ENCODE measurements at regions not wholly inside any gene's neighbourhood (a gene's known extent, or its start where the extent isn't known, plus 50 kb on each side); places are given as distances from the start of the nearest gene placed in this dataset.
A peak's percentile ranks its signal among the peaks of the same experiment; 100 is the strongest.
"Not testable (repeated sequence)": the region's sequence is repeated elsewhere in the genome, so short reads cannot be mapped to it uniquely, and the experiment has no call there.

DNA sequence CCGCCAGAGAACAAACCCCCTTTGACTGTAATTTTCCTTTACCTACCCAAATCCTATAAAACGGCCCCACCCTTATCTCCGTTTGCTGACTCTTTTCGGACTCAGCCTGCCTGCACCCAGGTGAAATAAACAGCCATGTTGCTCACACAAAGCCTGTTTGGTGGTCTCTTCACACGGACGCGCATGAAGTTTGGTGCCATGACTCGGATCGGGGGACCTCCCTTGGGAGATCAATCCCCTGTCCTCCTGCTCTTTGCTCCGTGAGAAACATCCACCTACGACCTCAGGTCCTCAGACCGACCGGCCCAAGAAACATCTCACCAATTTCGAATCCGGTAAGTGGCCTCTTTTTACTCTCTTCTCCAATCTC lies 52.1 kb upstream of the FAM124A start:
- H3K9me3 ChIP-seq (ENCODE audit: low read length); H3K4me3 ChIP-seq (ENCODE audit: low read length); H3K4me1 Mint-ChIP-seq; H3K36me3 Mint-ChIP-seq; POLR2A ChIA-PET; H3K4me3 Mint-ChIP-seq; H3K27me3 ChIP-seq (ENCODE audit: insufficient read depth, low read length, poor library complexity, severe bottlenecking); H3K36me3 ChIP-seq (ENCODE audit: insufficient read depth, low read length); H3K4me1 ChIP-seq (ENCODE audit: insufficient read depth, low read length); H3K9me3 Mint-ChIP-seq; H3K27ac Mint-ChIP-seq; DNase-seq; CTCF ChIA-PET; H3K27ac ChIP-seq (ENCODE audit: low read depth, low read length): not testable (repeated sequence)
- H3K27me3 Mint-ChIP-seq: peaks cover 16 to 37% of the 10 kb centered on the region in 2 donors

DNA sequence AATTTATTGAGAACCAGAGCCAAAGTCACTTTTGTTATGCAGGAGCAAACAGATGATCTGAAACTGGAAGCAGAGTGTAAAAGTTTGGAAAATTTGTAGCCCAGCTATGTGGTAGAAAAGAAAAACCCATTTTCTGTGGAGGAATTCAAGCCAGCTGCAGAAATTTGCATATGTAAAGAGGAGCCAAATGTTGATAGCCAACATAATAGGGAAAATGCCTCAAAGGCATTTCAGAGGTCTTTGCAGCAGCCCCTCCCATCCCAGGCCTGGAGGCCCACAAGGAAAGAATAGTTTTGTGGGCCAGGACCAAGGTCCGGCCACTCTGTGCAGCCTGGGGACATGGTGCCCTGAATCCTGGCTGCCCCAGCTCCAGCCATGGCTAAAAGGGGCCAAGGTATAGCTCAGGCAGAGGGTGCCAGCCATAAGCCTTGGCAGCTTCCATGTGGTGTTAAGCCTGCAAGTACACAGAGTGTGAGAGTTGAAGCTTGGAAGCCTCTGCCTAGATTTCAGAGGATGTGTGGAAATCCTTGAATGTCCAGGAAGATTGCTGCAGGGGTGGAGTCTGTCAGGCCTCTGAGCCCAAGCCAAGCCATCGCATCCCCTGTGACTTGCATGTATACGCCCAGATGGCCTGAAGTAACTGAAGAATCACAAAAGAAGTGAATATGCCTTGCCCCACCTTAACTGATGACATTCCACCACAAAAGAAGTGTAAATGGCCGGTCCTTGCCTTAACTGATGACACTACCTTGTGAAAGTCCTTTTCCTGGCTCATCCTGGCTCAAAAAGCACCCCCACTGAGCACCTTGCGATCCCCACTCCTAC lies 52.7 kb upstream of the FAM124A start:
- H3K27me3 ChIP-seq (ENCODE audit: insufficient read depth, low read length, poor library complexity, severe bottlenecking); H3K36me3 ChIP-seq (ENCODE audit: insufficient read depth, low read length); H3K9me3 ChIP-seq (ENCODE audit: low read length); H3K36me3 Mint-ChIP-seq; H3K4me3 Mint-ChIP-seq; POLR2A ChIA-PET; H3K4me1 Mint-ChIP-seq; CTCF ChIA-PET; H3K4me3 ChIP-seq (ENCODE audit: low read length); DNase-seq; H3K9me3 Mint-ChIP-seq; H3K27ac ChIP-seq (ENCODE audit: low read depth, low read length); H3K4me1 ChIP-seq (ENCODE audit: insufficient read depth, low read length): not testable (repeated sequence)
- Mint-ChIP-seq H3K27ac (peak overlapping the region in 1 of 8 donors; percentile 47), H3K27me3 (peaks cover 16 to 39% of the 10 kb centered on the region in 2 donors)

DNA sequence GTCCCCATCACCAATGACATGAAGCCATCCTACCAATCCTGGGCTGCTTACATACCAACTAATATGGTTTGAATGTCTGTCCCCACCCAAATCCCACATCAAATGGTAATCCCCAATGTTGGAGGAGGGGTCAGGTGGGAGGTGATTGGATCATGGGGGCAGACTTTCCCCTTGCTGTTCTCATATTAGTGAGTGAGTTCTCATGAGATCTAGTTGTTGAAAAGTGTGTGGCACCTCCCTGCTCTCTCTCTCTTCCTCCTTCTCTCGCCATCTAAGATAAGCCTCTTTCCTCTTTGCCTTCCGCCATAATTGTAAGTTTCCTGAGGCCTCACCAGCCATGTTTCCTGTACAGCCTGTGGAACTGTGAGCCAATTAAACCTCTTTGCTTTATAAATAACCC lies 53.6 kb upstream of the FAM124A start:
- Histone ChIP-seq H3K4me3 (ENCODE audit: low read length) (no peak overlapping the region), H3K36me3 (ENCODE audit: insufficient read depth, low read length) (no peaks in the 10 kb centered on the region), H3K27me3 (ENCODE audit: insufficient read depth, low read length, poor library complexity, severe bottlenecking) (no peaks in the 10 kb centered on the region), H3K9me3 (ENCODE audit: low read length) (no peaks in the 10 kb centered on the region), H3K4me1 (ENCODE audit: insufficient read depth, low read length) (no peaks in the 10 kb centered on the region), H3K27ac (ENCODE audit: low read depth, low read length) (no peak overlapping the region)
- Mint-ChIP-seq H3K36me3 (no peaks in the 10 kb centered on the region), H3K27me3 (peaks cover 18 to 43% of the 10 kb centered on the region in 2 donors), H3K4me1 (no peaks in the 10 kb centered on the region), H3K4me3 (no peak overlapping the region), H3K27ac (no peak overlapping the region), H3K9me3 (peaks cover 0 to 2% (median 0%) of the 10 kb centered on the region in 5 donors)
- no peak for DNase-seq
- ChIA-PET CTCF (no interaction called here), POLR2A (no interaction called here)

DNA sequence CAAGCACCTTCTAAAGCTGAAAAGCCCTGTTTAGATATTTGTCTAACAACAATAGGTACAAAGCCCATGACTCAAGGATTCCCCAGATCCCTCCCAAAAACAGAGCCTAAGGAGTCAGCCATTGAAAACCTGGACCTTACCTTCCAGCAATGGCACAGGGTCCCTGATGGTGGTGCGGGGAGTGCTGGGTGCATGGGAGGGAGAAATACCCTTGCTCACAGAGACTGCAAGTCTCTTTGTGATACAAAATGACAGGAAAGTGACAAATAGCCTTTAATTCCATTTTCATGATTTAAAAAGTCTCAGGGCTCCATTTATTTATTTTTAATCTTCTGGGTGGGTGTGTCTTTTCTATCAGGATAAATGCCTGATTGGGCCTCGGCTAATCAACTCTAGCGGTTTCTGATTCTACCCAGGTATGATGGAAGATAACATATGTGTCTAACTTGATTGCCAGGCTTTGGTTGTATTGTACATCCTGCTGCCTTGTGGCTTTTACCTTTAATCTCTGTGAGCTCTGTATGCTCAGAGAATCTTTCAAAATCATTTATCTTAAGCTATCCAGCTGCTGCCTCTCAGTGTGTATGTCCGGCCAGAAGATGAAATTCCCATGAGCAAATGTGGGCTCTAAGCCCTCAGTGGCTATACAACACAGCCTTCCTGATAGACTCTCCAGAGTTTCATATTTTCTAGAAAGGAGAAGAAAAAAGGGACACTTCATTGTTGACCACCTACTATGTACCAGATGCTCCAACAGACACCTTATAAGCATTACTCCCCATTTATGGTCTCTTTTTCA lies 54.6 kb upstream of the FAM124A start:
- H3K36me3 Mint-ChIP-seq: no peaks in the 10 kb centered on the region
- Histone ChIP-seq H3K27me3 (ENCODE audit: insufficient read depth, low read length, poor library complexity, severe bottlenecking) (no peaks in the 10 kb centered on the region), H3K4me3 (ENCODE audit: low read length) (no peak overlapping the region), H3K4me1 (ENCODE audit: insufficient read depth, low read length) (no peaks in the 10 kb centered on the region), H3K36me3 (ENCODE audit: insufficient read depth, low read length) (no peaks in the 10 kb centered on the region), H3K9me3 (ENCODE audit: low read length) (no peaks in the 10 kb centered on the region), H3K27ac (ENCODE audit: low read depth, low read length) (no peak overlapping the region)
- ChIA-PET CTCF (no interaction called here), POLR2A (interaction anchor here (0.7 kb wide), 1 partner anchor 1058 kb away, joined by 3 read pairs; no protein-coding TSS in a partner anchor)
- no peaks in the 10 kb centered on the region for H3K4me1 Mint-ChIP-seq
- peaks cover 16 to 48% of the 10 kb centered on the region in 2 donors for H3K27me3 Mint-ChIP-seq
- H3K27ac Mint-ChIP-seq: peak overlapping the region in 1 of 8 donors; percentile 4
- peaks cover 0 to 2% (median 0%) of the 10 kb centered on the region in 5 donors for H3K9me3 Mint-ChIP-seq
- no peak for DNase-seq
- no peak overlapping the region for H3K4me3 Mint-ChIP-seq

DNA sequence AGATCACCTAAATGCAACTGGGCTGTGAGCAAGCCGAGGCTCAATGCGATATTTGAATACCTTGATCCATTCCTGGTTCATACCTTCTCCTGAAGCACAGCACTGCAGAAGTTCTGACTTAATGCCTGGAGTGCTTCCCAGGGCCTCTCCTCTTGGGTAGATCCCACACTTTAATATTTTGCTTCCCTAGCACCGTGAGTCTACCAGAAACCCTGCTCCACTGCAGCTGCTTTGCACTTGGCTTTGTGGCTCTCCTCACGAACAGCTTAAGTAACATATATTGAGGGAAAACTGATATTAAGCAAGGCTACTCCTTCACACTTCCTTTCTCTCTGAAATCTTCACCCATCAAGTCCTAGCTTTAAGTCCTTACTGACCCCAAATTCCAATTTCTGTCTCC lies 51.6 kb upstream of the C13orf42 start:
- Histone ChIP-seq H3K27ac (ENCODE audit: low read depth, low read length) (no peak overlapping the region), H3K36me3 (ENCODE audit: insufficient read depth, low read length) (no peaks in the 10 kb centered on the region), H3K9me3 (ENCODE audit: low read length) (no peaks in the 10 kb centered on the region), H3K27me3 (ENCODE audit: insufficient read depth, low read length, poor library complexity, severe bottlenecking) (no peaks in the 10 kb centered on the region), H3K4me3 (ENCODE audit: low read length) (no peak overlapping the region), H3K4me1 (ENCODE audit: insufficient read depth, low read length) (no peaks in the 10 kb centered on the region)
- H3K36me3 Mint-ChIP-seq: no peaks in the 10 kb centered on the region
- peaks cover 4 to 29% of the 10 kb centered on the region in 2 donors for H3K27me3 Mint-ChIP-seq
- no peaks in the 10 kb centered on the region for H3K4me1 Mint-ChIP-seq
- DNase-seq: no peak
- H3K9me3 Mint-ChIP-seq: no peaks in the 10 kb centered on the region
- no peak overlapping the region for H3K27ac Mint-ChIP-seq
- H3K4me3 Mint-ChIP-seq: no peak overlapping the region
- POLR2A ChIA-PET: no interaction called here
- CTCF ChIA-PET: no interaction called here

All from CD8-positive, alpha-beta memory T cell (primary cell).